ENCODE measurements at regions not wholly inside any gene's neighbourhood (a gene's known extent, or its start where the extent isn't known, plus 50 kb on each side); places are given as distances from the start of the nearest gene placed in this dataset.
"Not testable (repeated sequence)": the region's sequence is repeated elsewhere in the genome, so short reads cannot be mapped to it uniquely, and the experiment has no call there.

DNA sequence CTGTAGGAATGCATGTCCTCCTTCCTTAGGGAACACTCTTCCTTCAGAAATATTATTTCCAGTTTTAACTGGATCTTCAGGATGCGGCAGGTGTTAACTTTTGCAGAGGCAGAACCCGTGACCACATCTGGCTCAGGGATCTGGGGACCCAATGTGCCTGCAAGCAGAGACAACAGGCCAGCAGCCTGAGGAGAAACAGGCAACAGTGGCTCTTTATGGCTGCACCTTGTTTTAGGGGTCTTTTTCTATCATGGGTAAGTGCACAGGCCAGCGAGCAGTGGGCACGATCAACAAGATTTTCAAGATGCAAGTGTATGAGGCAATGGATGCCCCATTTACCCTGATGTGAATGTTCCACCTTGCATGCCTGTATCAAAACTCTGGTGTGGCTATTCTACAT, 497.5 kb upstream of the KLF6 start:
- no peak for DNase-seq

DNA sequence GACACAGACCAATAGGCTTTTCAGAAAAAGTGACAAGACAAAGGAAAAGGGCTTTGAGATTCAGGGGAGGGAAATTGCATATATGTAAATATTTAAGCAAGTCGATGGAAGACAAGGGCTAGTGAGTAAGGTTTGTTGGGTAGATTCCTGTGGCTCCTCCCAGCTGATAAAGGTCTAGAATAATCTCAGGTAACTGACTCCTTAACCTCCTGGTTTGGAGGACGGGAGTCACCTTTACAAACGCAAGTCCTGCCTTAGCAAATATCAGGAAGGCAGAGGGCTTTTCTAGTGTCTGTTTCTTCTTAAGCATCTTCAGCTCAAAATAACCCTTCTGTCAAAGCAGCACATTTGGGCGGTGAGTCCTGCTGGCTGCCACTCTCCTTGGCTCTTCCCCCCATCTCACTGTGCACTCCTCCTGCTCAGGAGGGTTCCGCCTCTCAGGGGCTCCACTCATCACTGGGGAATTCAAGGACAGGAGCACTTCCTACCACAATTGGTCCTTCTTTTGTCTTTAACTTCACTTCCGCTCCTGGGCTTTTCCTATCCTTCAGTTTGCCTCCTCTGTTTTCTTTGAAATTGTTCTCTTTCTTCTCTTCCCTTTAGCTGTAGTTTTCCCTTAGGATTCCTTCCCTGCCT, 496.3 kb upstream of the KLF6 start:
- DNase-seq = no peak

DNA sequence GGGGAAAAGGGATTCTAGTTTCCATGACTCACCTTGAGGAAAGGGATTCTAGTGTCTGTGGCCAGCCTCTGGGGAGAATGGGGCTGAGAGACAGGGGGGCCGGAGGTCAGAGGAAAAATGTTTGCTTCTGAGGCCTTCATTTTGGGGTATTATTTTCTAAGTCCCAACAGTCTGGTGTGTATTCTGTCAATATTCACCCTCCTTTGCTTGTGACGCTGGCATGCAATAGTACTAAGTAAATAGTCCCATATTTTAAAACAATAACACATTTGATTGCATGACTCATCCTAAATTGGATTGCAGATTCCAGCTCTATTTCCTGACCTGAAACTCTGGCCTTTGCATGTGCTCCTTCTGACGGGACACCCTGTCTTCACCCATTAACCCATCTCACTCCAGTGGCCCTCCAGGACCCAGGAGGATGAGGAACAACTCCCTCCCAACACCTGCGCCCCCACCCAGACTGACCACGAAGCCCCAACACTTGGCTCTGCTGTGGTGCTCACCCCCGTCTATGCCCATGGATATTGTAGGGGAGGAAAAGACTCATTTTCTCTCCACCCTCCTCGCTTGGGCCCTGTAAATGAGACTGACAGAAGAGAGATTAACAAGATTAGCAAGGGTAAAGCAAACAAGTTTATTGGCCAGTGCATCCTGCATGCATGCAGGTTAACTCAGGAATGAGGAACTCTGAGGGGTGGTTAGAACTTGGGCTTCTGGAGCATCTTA, 495.6 kb upstream of the KLF6 start:
- DNase-seq = no peak

DNA sequence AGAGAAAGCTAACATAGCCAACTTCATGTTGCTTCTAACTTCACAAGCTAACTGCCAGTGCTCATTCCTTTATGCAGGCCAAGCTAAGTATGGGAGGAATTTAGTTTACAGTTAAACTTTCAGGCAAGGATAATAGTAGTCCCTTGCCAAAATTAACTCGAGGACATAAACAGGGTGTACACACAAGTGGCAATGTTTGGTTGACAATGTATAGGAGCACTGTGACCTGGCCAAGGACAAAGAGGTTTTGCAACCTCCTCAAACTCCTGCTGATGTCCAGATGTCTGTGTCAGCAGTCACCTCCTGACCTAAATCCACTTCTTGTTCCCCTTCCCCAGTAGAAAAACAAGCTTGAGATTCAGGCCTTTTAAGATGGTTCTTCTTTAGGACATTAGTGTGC, 494.6 kb upstream of the KLF6 start:
- DNase-seq = no peak

DNA sequence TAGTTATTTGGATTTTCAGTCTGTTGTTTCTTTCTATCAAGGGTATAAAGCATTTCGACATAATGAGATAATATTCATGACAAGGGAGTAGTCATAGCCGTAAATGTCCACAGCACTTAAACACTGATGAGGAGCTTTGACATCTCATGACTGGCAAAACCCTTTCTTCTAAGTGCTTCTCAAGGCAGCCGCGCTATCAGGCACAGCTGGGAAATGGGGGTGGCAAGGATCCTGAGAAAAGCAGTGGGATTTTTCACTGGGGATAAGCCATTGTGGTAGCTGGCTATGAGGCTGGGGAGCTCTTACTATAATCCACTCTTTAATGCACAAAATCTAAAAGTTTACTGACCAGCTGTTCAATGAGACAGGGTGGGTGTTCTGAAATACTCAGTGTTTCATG, 493.2 kb upstream of the KLF6 start:
- no peak for DNase-seq

DNA sequence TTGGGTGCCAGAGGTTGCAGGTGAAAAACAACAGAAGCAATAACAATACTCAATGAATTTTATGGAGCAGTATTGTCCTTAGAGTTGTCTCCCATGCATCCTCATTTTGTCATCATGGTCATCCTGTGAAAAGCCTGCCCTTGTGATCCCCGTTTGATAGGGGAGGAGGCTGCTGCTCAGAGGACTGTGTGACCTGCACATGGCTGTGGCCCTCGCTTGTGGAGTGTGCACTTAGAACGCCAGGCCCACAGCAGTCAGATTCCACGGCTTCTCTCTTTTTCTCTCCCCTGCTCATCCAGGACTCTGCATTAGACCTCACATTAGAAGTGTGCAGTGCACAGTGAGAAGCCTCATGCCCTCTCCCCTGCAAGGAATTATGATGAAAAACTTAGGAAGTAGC, 491.1 kb upstream of the KLF6 start:
- DNase-seq = no peak

DNA sequence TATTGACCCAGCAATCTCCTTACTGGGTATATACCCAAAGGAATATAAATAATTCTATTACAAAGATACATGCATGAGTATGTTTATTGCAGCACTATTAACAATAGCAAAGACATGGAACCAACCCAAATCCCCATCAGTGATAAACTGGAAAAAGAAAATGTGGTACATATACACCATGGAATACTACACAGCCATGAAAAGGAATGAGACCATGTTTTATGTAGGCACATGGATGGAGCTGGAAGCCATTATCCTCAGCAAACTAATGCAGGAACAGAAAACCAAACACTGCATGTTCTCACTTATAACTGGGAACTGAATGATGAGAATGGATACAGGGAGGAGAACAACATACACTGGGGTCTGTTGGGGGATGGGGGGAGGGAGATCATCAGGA, 489.7 kb upstream of the KLF6 start:
- DNase-seq = not testable (repeated sequence)

DNA sequence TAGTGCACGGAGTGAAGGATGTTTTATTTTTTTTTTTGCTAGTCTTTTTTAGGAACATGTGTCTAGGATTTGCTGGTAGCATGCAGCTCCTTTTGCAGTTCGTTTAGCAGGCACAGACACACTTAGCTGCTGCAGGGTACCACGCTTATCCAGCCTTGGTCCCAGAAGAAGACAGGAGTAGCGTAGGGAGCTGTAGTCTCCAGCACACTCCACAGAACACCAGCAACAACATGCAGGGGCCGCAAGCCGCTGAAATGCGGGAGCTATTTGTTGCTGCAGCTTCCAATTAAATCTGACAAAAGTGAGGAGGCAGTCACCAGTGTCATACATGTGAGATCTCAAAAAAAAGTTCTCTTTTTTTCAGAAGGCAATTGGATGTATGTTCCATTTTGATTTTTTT, 486.2 kb upstream of the KLF6 start:
- DNase-seq = no peak

DNA sequence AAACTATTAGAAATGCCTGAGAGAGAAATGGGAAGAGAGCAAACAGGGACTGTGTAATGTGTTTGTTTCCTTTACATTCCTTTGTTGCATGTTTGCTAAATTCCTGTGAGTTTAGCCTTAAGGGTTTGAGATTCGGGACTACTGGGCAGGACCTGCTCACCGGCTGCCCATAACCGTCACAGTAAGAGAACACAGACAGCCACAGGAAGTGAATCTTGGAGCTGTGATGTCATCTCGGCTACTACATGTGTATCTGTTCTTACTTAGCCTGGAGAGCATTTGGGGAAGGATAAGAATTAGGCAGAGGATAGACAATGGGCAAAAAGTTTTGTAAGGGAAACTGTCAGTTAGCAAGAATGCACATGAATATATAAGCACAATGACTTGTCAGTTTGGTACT, 485.1 kb upstream of the KLF6 start:
- no peak for DNase-seq

DNA sequence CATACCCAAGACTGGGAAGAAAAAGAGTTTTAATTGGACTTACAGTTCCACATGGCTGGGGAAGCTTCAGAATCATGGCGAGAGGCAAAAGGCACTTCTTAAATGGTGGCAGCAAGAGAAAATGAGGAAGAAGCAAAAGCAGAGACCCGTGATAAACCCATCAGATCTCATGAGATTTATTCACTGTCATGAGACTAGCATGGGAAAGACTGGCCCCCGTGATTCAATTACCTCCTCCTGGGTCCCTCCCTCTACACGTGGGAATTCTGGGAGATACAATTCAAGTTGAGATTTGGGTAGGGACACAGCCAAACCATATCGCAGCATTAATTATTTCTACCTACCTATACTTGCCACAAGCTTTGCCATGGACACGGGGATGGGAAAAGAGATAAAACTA, 483.5 kb upstream of the KLF6 start:
- DNase-seq = not testable (repeated sequence)

DNA sequence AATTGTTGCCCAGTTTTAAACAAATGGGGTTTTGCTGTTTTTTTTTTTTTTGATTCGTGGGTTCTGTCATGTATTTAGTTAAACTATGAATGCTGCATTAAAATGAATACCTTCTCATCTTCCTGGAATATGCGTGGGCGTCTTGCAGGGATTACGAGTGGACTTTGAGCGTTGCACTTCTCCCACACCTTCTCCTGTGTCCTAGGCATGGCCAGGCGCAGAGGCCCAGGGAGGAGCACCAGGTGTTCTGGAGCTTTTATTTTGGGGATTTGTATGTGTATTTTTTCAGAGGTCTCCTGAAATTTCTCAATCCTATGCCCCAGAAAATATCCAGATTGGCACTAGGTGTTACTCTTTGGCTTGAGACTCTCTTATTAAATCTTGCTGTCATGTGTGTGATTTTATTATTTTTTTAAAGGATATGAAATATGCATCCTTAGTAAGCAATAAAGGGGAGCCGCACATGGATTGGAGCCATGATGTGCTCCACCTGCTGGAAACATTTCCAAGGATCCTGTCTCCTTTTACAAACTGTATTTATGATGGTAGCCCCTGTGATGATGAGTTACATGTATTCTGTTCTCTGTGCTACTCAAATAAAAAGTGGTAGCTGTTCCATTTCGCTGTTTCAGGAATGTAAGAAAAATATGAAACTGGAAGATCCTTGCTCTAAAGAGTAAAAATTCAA, 482.2 kb upstream of the KLF6 start:
- no peak for DNase-seq

DNA sequence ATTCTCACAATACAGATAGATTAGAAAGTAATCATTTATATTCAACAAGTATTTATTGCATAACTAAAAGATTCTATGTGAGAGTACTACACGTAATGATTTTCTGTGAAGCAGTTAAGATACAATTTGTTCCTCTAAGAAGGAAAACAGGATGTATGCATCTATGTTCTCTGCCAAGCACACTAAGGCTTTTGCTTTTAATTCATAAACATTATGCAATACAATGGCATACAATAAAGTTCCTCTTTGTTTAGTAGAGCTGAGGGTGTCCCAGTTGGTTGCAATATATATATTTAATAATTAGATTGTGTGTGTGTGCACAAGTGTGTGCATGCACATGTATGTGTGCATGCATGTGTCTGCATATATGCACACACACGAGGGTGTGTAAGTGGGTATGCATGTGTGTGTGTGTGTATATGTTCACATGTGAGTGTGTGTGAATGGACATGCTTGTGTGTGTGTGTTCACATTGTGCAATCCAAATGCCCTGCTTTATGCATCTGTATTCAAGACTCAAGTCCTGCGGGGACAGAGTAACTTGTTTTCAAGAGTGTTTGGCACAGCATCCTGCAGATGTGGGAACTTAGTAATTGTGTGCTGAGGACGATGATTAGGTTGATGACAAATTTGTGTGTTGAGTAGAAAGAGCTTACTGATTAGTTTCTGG, 481.5 kb upstream of the KLF6 start:
- no peak for DNase-seq

DNA sequence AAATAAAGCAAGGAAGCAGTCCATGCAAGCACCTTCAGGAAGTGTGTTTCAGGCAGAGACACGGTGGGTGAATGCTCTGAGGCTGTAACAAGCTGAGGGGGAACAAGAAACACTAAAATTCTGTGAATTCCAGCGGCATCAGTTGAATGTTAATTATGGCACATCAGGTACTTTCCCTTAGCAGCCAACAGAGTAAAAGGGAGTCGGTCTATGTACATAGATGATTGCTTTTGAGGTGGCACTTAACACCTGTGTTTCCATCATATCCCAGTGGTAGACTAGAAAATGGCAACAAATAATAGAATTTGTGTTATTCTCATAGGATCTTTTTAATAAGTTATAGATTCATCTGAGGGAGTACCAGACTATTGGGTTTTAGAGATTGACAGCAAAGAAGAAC, 481.0 kb upstream of the KLF6 start:
- no peak for DNase-seq

DNA sequence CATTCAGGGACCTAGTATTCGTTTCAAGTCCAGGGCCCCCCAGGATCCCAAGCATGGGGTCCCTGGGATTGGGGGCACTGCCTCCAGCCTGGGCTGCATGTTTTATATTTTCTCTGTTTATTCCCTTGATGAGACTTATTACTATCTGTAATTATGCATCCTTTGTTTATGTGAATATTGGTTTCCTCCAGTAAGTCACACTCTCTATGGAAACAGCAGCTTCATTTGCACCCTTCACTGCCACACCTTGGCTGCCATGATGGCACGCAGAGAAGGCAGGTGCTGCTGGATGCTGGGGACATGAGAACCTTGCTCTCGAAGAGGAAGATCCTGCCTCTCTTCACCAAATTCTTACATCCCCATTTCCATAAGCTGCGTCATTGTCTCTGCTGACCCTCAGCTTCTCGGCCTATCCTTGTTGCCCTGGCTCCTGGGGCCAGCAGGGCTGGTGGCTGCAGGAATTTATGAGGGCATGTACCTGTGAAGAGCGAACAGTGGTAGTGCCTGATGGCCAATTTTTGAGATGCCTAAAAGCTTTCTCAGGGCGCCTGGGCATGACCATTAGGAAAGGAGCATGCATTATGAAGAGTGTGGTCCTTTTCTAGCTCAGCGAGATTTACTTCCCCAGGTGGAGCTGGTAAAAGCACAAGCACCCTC, 479.3 kb upstream of the KLF6 start:
- DNase-seq = no peak

DNA sequence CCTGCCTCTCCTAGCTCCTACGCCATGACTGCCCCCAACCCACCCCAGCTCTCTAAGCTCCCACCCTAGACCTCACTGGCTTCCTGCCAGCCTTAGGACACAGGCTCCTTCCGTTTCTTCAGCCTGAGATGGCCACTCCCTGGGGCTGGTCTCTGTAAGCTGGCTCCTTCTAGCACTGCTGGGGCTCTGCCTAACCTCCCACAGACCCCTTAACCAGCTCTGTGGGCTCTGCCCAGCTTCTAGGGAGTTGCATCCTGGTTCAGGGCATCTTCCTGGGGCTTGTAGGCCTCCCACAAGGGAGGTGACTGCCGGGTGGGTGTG, 478.6 kb upstream of the KLF6 start:
- DNase-seq = no peak

DNA sequence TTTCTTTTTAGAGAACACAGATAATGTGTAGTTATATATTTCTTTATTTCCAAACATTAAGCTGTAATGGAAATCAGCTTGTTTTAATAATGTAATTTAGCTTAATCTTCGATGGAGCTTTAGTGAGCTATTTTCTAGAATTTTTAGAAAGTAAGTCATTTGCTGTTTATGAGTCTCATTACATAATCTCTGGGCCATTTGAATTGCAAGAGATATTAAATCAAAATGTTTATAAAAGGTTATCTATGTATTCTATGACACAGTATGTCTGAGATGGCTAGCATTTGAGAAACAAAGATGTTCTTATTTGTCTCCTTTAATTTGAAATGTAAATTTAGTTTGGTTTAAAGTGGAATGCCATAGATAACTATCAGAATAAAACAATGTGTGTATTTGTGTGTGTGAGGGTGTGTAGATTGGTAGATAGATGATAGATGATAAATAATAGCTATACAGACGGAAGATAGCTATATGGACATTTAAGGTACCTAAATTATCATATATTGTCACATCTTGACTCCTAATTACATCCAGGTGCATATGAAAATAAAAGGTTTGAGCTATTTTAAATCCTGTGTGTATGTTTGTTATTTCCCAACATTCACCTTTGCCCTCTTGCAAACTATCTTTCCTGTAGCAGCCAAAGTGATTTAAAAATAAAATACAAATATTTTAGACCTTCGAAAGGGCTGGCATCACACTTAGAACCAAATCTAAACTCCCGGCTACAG, 478.0 kb upstream of the KLF6 start:
- no peak for DNase-seq

DNA sequence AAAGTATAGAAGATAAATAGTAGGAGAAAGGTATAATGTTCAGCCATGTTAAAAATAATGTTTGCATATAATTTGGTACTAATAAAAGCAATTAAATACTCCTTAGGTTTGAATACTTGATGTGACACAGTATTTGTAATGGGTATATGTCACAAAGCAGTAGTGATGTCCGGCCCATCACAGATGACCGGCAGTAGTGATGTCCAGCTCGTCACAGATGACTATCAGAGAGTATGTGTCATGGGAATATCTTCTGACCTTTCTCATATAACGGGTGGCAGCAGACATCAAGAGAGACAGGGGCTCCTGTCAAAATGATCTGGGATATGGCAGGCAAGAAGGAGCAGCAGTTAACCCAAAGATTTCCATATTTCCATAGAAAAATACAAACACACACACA, 477.4 kb upstream of the KLF6 start:
- DNase-seq = no peak

DNA sequence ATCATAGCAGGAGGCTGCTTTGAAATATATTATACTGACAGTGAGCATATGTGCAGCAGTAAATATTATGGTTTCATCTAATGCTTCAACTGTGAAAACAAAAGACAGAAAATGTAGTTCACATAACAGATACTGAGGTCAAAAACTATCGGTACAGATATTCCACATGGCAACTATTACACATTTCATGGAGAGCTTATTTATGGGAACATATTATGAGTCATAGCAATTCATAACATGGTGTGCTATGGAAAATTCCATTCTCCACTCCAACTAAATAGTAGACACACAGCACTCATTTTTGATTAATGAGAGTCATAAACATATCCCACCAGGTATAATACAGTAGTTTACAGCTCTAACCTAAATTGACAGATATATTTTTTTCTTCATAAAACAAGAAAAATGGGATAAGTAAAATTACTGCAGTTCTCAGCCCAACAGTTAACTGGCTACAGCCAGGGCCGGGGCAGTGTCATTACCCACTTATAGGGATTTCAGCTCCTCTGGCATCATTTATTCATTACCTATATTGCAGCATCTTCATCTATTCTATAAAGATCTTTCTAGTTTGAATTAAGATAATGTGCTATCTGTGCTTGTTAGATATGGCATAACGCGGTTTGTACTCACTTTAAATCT, 475.6 kb upstream of the KLF6 start:
- no peak for DNase-seq

DNA sequence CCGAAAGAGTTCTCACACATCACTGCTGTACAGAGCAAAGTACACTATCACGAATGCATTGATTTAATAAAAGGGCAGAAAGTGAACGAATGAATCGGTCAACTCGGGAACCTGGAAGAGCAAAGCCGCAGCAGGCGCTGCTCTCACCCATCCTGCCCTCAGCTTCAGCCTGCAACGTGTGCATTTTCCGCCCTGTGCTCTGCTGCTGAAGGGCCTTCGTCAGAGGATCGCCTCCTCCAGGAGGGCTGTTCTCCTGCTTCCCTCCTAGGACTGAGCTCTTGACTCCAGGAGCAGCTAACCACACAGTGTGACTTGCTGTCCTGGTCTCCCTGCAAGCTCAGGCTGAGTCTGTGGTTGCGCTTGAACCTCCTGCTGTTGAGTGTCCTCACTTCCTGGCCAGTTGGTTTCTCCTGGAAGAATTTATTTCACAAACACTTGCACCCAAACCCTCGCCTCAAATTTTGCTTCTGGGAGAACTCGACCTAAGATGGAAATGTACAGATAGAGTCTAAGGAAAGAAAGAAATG, 473.0 kb upstream of the KLF6 start:
- DNase-seq = no peak

DNA sequence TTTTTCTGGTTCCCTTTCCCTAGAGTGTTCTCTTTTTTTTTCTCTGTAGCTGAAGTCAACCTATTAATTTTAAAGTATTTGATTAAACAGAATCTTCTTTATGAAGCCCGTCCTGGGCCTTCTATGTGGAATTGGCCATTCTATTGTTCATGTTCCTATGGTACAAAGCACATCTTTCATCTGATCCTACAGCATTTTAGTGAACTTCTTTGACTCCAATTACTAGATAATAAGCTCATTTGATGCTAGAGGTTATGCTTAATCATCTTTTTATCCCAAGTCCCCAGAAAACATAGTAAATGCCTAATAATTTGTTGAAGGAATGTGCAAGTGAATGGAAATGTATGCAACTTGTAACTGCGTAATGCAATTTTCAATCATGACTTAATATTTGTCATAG, 472.0 kb upstream of the KLF6 start:
- no peak for DNase-seq

DNA sequence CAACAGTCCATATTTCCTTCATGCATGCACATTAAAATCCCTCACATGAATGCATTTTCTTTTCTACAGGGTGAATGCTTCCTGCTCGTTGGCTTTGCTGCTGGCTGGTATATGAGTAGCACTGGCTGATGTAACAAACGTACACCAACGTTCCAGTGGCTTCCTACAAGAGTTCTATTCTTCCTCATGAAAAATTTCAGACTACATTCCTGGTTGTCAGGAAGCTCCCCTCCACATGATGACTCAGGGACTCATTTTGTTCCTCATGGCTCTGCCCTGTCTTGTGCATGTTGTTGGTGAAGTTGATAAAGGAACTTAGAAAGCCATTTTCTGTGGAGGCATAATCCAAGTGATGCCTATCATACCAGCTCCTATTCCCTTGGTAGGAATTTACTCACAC, 470.7 kb upstream of the KLF6 start:
- DNase-seq = no peak

All from NCI-H446 (cell line).